ENCODE measurements at regions not wholly inside any gene's neighbourhood (a gene's known extent, or its start where the extent isn't known, plus 50 kb on each side); places are given as distances from the start of the nearest gene placed in this dataset.

DNA sequence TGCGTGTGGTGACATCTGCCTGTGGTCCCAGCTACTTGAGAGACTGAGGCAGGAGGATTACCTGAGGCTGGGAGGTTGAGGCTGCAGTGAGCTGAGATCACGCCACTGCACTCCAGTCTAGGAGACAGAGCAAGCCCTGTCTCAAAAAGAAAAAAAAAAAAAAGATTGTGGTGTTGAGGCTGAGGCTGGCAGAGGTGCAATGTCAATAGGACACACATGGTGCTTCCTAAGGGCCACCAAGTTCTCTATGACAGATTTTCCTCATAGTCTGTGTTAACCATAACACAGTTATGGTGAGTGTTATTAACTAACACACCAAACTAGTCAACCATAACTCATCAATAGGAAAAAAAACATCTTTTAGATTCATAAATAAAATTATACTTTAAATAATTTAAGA lies 494.4 kb downstream of the TMX3 start:
- H3K79me2 ChIP-seq (ENCODE audit: low read depth) = no peaks in the 10 kb centered on the region
- BruUV-seq (replicated peaks) = no TSS peak
- no peaks in the 10 kb centered on the region for H3K36me3 ChIP-seq (ENCODE audit: low read depth)
- intact Hi-C loops (cut with micrococcal nuclease; ENCODE audit: unreplicated experiment) = no loop called here
- no peaks in the 10 kb centered on the region for H3K9me3 ChIP-seq (ENCODE audit: insufficient read depth, low read depth)
- no peak overlapping the region for H3K27ac ChIP-seq
- CTCF ChIA-PET = no interaction called here
- H3K9me2 ChIP-seq (ENCODE audit: insufficient read depth) = no peaks in the 10 kb centered on the region; the same call in none of the 2 replicates
- TF ChIP-seq EZH2 (IDR thresholded peaks at IDR 0.05; ENCODE audit: low read depth) (no peak), CTCF (conservative IDR thresholded peaks at IDR 0.05) (no peak)
- H2AFZ ChIP-seq = no peak overlapping the region
- DNase-seq = no peak
- no peak overlapping the region for H3K4me2 ChIP-seq
- H3F3A ChIP-seq (ENCODE audit: insufficient read depth, low read depth) = no peaks in the 10 kb centered on the region
- H3K4me3 ChIP-seq = no peak overlapping the region
- H4K20me1 ChIP-seq (ENCODE audit: insufficient read depth) = no peaks in the 10 kb centered on the region
- POLR2A ChIA-PET (ENCODE audit: unreplicated experiment) = no interaction called here
- no peaks in the 10 kb centered on the region for H3K4me1 ChIP-seq (replicated peaks; ENCODE audit: insufficient read depth)
- no peaks in the 10 kb centered on the region for H3K27me3 ChIP-seq (ENCODE audit: insufficient read depth, low read depth)

- 0 out of 2 replicates have a peak overlapping the region, but pooled peaks have one; percentile 27 for H2AFZ ChIP-seq
- H3K79me2 ChIP-seq (ENCODE audit: low read depth) = no peaks in the 10 kb centered on the region
- ChIA-PET POLR2A (ENCODE audit: unreplicated experiment) (no interaction called here), CTCF (no interaction called here)
- H3K9me2 ChIP-seq (ENCODE audit: insufficient read depth) = no peaks in the 10 kb centered on the region; the same call in none of the 2 replicates
- intact Hi-C loops (cut with micrococcal nuclease; ENCODE audit: unreplicated experiment) = no loop called here
- H3F3A ChIP-seq (ENCODE audit: insufficient read depth, low read depth) = no peaks in the 10 kb centered on the region
- no peak overlapping the region for H3K4me3 ChIP-seq
- H3K4me2 ChIP-seq = no peak overlapping the region
- H3K27me3 ChIP-seq (ENCODE audit: insufficient read depth, low read depth) = no peaks in the 10 kb centered on the region
- no peak overlapping the region for H3K27ac ChIP-seq
- TF ChIP-seq CTCF (conservative IDR thresholded peaks at IDR 0.05) (no peak), EZH2 (IDR thresholded peaks at IDR 0.05; ENCODE audit: low read depth) (no peak)
- no peaks in the 10 kb centered on the region for H3K9me3 ChIP-seq (ENCODE audit: insufficient read depth, low read depth)
- no peaks in the 10 kb centered on the region for H4K20me1 ChIP-seq (ENCODE audit: insufficient read depth)
- no TSS peak for BruUV-seq (replicated peaks)
- no peaks in the 10 kb centered on the region for H3K36me3 ChIP-seq (ENCODE audit: low read depth)
- no peak for DNase-seq
- no peaks in the 10 kb centered on the region for H3K4me1 ChIP-seq (replicated peaks; ENCODE audit: insufficient read depth)
Measured at GRCh38 chr18:68219872-68220271, 495.0 kb downstream of the TMX3 start.

DNA sequence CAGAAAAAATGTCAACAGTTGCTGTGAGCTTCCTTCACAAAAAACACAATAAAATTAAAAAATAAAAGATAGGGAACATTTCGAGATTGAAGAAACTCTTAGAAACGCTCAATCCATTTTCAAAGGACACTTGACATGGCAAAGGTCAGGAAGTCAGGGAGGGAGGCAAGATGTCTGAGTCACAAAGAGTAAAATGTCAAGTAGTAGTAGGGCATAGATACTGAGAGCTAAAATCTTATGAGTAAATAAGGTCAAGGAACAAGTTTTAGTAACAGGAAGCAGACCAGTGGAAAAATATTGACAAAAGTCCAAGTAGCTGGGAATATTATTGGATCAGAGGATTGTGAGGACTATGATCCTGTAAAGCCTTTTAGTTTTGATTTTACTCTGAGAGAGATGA lies 495.6 kb downstream of the TMX3 start:
- TF ChIP-seq CTCF (conservative IDR thresholded peaks at IDR 0.05) (no peak), EZH2 (IDR thresholded peaks at IDR 0.05; ENCODE audit: low read depth) (no peak)
- ChIA-PET POLR2A (ENCODE audit: unreplicated experiment) (no interaction called here), CTCF (no interaction called here)
- H4K20me1 ChIP-seq (ENCODE audit: insufficient read depth) = no peaks in the 10 kb centered on the region
- H3K27ac ChIP-seq = no peak overlapping the region
- no peak overlapping the region for H3K4me3 ChIP-seq
- no peaks in the 10 kb centered on the region for H3K27me3 ChIP-seq (ENCODE audit: insufficient read depth, low read depth)
- no peaks in the 10 kb centered on the region; the same call in none of the 2 replicates for H3K9me2 ChIP-seq (ENCODE audit: insufficient read depth)
- H3K36me3 ChIP-seq (ENCODE audit: low read depth) = no peaks in the 10 kb centered on the region
- H2AFZ ChIP-seq = peak overlapping the region; percentile 27; the same call in 1 of the 2 replicates
- no peaks in the 10 kb centered on the region for H3K4me1 ChIP-seq (replicated peaks; ENCODE audit: insufficient read depth)
- no peaks in the 10 kb centered on the region for H3F3A ChIP-seq (ENCODE audit: insufficient read depth, low read depth)
- H3K9me3 ChIP-seq (ENCODE audit: insufficient read depth, low read depth) = no peaks in the 10 kb centered on the region
- intact Hi-C loops (cut with micrococcal nuclease; ENCODE audit: unreplicated experiment) = no loop called here
- no TSS peak for BruUV-seq (replicated peaks)
- H3K4me2 ChIP-seq = no peak overlapping the region
- H3K79me2 ChIP-seq (ENCODE audit: low read depth) = no peaks in the 10 kb centered on the region
- DNase-seq = no peak
